NCI-H1417 (cell line): ENCODE measurements at regions not wholly inside any gene's neighbourhood (a gene's known extent, or its start where the extent isn't known, plus 50 kb on each side); places are given as distances from the start of the nearest gene placed in this dataset.

ENCODE experiments used
- DNase-seq, 3 experiments: peaks; one replicate each; lab custom pipeline; 2025; lab: John Stamatoyannopoulos, UW

GRCh38 chr11:80168796-80169195, 728.0 kb upstream of the TENM4 start:
- DNase-seq = no peak

- DNase-seq = no peak
Observed at GRCh38 chr11:80167766-80168165, 726.9 kb upstream of the TENM4 start.

- no peak for DNase-seq
Observed at GRCh38 chr11:80165744-80166143, 724.9 kb upstream of the TENM4 start.

- DNase-seq = no peak
Observed at GRCh38 chr11:80163441-80163840, 722.6 kb upstream of the TENM4 start.

GRCh38 chr11:80163011-80163410, 722.2 kb upstream of the TENM4 start:
- no peak for DNase-seq

DNA sequence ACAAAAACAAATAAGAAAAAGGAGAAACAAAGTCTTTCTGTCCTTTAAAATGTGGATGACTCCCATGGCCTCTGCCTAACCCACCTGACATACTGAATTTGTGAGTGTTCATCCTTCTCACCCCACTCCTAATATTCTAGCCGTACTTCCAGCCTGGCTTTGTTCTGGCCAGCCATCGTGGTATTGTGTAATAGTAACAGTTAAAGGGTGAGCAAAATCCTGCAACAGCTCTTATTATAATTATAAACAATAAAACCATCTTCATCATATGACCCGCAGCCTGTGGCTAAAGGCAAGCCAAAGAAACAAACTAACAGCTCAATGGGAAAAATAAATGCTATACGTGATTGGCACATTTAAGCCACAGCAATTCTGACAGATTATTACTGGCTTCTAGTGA, 721.6 kb upstream of the TENM4 start:
- DNase-seq = no peak

- peak in 1 of 3 experiments; percentile 21 for DNase-seq
Observed at GRCh38 chr11:80157447-80157846, 716.6 kb upstream of the TENM4 start.

DNA sequence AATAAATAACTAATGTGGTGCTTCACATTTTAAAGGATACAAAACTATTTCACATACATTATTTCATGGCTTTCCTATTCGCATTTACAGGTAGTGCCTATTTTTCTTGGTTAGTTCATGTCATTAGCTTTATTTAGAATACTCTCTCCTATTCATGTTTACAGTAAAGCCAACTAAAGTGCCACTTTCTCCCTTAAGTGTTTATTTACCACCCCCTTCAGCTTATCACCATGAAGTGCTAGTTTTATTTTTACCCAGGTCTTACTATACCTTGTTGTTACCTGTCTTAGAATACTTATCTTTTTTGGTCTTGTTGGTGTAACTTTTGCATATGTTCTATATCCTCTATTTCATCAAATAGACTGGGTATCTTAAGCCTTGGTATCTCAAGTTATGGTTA, 715.2 kb upstream of the TENM4 start:
- no peak for DNase-seq

DNA sequence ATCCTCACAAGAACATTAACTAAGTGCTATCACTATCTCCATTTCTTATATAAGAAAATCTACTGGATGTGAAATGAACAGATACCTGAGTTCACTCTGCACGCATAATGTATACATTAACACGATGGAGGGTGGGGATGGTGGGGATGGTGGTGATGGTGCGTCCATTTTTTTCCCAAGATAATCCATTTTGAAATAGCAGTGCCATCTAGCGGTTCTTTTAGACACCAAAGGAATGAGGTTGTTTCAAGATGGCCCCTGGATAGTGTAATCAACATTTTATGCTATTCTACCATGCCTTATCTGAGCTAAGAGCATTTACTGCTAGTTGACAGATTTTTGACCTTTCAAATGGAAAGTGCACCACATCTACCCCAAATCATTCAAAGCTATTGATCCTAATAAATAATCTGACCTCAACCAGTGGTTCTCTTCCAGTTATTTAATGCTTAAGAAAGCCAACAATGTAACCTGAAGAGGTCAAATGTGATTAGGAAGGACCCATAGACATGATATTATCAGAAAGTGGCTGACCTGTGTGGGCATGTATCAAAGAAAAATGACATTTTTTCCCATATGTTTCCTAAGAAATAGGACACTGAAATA, 714.7 kb upstream of the TENM4 start:
- DNase-seq = peak in 2 of 3 experiments; percentile 37 to 81

GRCh38 chr11:80146232-80146631, 705.4 kb upstream of the TENM4 start:
- peak in 2 of 3 experiments; percentile 16 to 72 for DNase-seq

DNA sequence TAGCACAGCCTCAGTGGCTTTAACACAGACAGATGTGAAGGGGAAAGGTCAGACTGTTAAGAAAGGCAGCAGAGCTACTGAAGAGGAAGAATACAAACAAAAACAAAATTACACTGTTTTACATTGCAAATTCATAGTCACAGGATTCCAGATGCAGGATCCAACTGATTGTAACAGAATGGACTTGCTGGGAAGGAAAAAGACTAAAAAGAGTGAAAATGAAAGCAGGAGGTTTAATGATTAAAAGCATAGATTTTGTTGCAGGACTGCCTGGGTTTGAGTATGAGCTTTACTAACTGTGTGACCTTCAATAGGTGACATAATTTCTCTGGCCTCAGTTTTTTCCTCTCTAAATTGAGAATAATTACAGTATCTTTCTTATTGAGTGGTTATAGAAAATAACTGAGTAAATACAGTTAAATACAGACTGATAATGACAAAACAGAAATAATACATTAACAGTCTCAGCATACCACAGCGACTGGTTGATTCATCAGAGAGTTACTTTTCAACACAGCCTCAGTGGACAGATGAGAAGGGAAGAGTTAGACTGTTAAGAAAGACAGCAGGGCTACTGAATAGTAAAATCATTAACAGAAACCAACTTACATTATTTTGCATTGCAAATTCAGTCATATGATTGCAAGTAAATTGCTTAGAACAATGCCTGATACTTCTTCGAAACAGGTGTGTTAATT, 704.2 kb upstream of the TENM4 start:
- peak in 2 of 3 experiments; percentile 7 to 59 for DNase-seq

GRCh38 chr11:80136991-80137390, 696.2 kb upstream of the TENM4 start:
- no peak for DNase-seq

- no peak for DNase-seq
Observed at GRCh38 chr11:80129396-80129795, 688.6 kb upstream of the TENM4 start.

DNA sequence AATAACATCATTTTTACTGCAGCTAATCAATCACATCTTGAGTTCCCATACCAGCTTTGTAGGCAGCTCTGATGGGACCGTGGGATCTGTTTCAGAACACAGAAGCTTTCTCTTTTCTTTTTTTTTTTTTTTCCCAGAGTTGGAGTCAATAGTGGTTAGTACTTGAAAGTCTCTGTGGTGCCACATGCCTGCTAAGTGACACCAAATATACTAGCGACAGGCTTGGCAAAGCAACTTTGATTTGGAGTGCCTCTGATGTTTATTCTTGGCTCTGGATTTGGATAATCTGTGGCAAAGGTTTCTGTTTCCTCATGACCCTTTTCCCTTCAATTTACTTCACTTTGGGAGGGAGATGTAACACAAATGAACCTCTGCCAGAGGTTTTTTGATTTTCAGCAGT, 681.4 kb upstream of the TENM4 start:
- DNase-seq = no peak

- DNase-seq = peak in 2 of 3 experiments; percentile 45 to 83
Observed at GRCh38 chr11:80118073-80118472, 677.2 kb upstream of the TENM4 start.

GRCh38 chr11:80116796-80117195, 676.0 kb upstream of the TENM4 start:
- no peak for DNase-seq

DNA sequence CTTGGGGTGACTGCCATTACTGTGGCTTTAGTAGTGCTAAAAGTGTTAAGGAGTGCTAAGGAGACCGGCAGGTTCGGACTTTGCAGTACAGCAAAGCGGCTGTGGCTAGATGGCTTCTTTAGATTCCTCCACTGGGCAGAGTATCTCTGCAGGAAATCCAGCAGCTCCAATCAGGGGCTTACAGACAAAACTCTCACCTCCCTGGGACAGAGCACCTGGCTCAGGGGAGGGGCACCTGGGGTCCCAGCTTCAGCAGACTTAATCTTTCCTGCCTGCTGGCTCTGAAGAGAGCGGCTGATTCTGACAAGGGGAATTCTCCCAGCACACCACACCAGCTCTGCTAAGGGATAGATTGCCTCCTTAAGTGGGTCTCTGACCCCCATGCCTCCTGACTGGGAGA, 668.8 kb upstream of the TENM4 start:
- no peak for DNase-seq

DNA sequence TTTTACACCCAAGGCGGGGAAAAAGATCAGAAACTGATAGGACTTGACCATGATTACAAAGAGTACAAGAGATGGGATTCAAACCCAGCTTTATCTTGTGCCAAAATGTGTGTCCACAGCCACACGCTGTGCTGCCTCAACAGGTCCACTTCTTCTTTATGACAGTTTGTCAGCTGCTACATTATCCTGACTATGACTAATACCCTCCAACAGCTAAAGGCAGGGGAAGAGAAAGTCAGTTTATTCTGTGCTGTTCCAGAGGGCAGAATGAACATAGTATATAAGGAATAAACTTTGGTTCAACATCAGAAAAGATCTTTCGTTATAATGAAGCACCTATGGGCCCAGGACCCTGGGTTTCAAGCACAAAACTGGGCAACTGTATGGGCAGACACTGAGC, 668.2 kb upstream of the TENM4 start:
- no peak for DNase-seq

GRCh38 chr11:80107415-80107814, 666.6 kb upstream of the TENM4 start:
- no peak for DNase-seq

- DNase-seq = no peak
Observed at GRCh38 chr11:80104191-80104590, 663.4 kb upstream of the TENM4 start.

DNA sequence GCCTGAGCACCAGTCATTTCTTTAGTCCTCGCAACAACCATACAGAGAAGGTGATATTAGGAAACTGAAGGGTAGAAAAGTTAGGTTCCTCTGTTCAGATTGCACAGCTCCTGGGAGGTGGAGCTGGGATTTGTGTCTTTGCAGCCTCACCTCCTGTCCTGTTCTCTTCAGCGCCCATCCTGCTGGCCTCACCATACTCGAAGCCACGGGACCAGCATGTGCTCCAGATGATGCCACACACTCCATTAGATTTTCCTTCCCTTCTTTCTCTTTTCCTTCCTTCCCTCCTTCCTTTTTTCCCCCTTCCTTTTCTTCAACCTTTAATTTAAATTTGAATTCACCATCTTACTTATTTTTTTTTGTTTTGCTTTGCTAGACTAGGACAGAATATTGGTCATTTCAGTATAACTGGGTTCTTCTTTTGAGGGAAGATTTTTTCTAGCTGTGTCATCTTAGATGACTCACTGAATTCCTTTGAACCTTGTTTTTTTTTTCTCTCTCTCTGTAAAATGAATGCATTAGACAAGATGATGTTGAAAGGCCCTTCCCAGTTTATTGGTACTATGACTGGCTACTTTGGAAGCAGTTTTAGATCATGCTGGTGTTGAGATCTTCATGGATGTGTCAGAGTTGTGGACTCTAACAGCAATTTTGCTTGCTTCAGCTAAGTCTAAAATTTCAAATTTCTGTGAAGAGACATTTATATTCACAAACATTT, 662.5 kb upstream of the TENM4 start:
- no peak for DNase-seq

DNA sequence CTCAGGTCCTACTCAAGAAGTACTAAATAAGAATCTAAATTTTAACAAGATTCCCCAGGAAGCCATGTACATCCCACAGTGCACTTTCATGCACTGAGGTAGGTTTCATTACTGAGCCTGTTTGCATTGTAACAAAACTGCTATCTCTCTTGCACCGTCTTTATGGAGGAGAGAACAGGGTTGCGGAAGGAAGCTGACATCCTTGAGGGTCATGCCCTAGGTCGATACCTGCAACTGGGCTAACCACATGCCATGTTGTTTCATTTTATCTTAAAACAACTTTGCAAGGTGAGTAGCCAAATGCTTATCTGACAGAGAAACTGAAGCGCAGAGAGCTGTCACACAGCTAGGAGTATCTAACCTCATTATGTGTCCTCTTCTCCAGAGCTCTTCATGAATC, 656.3 kb upstream of the TENM4 start:
- DNase-seq = no peak

GRCh38 chr11:80096736-80097135, 655.9 kb upstream of the TENM4 start:
- DNase-seq = no peak
